ENCODE measurements at regions not wholly inside any gene's neighbourhood (a gene's known extent, or its start where the extent isn't known, plus 50 kb on each side); places are given as distances from the start of the nearest gene placed in this dataset.

DNA sequence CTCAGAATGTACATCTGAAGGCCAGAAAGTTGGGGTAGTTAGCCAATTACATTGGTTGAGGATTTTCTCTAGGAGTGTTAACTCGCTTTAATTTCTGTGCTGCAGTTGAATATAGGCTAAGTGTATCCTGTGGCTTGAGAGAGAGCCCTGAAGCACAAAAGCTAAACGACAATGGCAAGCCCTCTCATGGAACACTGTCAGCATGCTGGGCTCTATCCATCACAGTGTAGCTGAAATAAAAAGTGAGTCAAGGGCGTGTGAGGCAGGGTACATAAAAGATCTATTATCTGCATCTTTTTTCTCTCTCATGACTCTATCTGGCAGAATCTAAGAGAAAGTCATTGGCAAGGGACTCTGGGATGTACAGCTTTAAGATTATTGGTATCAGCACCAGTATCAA lies 254.2 kb upstream of the GRIA1 start:
- TF ChIP-seq POLR2A (IDR thresholded peaks at IDR 0.05) = no peak
- TF ChIP-seq, protein P1, sequence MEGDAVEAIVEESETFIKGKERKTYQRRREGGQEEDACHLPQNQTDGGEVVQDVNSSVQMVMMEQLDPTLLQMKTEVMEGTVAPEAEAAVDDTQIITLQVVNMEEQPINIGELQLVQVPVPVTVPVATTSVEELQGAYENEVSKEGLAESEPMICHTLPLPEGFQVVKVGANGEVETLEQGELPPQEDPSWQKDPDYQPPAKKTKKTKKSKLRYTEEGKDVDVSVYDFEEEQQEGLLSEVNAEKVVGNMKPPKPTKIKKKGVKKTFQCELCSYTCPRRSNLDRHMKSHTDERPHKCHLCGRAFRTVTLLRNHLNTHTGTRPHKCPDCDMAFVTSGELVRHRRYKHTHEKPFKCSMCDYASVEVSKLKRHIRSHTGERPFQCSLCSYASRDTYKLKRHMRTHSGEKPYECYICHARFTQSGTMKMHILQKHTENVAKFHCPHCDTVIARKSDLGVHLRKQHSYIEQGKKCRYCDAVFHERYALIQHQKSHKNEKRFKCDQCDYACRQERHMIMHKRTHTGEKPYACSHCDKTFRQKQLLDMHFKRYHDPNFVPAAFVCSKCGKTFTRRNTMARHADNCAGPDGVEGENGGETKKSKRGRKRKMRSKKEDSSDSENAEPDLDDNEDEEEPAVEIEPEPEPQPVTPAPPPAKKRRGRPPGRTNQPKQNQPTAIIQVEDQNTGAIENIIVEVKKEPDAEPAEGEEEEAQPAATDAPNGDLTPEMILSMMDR (IDR thresholded peaks at IDR 0.05) = no peak

All from Peyer's patch (tissue), 4 donors.